HepG2 (cell line): ENCODE measurements at regions not wholly inside any gene's neighbourhood (a gene's known extent, or its start where the extent isn't known, plus 50 kb on each side); places are given as distances from the start of the nearest gene placed in this dataset.

ENCODE experiments used
- ATAC-seq: fragments of 200-7000 bp; cut with Tn5 transposase; 3 replicates; pipeline ENCODE4 v1.9.1; 2020; ENCODE audit warnings: mild to moderate bottlenecking, moderate library complexity
- BruUV-seq: library from RNA; stranded (reverse); fragments of 400-500 nt; replicated peaks from 2 replicates; lab custom pipeline; 2021; lab: Mats Ljungman, UMichigan
- CTCF ChIA-PET: fragments of 300-600 bp; formaldehyde crosslinking; extraction: SDS; loops from one replicate; lab custom pipeline; 2021; ENCODE audit warnings: low total read pairs, inconsistent platforms, low intra/inter-chr PET ratio; lab: Yijun Ruan, JAX
- POLR2A ChIA-PET: fragments of 350-600 bp; sonication (Branson Sonifier 250); formaldehyde crosslinking; loops from one replicate; lab custom pipeline; 2020; ENCODE audit warnings: antibody characterized with exemption, inconsistent platforms; lab: Yijun Ruan, JAX
- DNase-seq: peaks from one replicate; pipeline ENCODE4 v3.0.0-alpha.2; 2015; ENCODE audit warnings: low spot score
- FAIRE-seq: peaks from 3 replicates; lab custom pipeline; 2011; peaks lifted over from hg19 to GRCh38; lab: Jason Lieb, UNC
- H2AFZ ChIP-seq: one replicate; pipeline ENCODE4 v1.6.1; 2011; ENCODE audit warnings: low read length, inconsistent platforms
- H3K27ac ChIP-seq: fragments of 300-600 bp; 3 replicates; pipeline ENCODE4 v1.8.0; 2011; ENCODE audit warnings: mixed run types, mild to moderate bottlenecking, mixed read lengths, low read length, inconsistent platforms; ENCODE audit not compliant: insufficient read depth; ENCODE audit errors: extremely low read length
- H3K27me3 ChIP-seq, 2 experiments: fragments of 200-600 bp in 1 of 2; 2 replicates in 1 of 2; 3 replicates in 1 of 2; pipeline versions ENCODE4 v1.6.0 to v1.8.0; 2011; ENCODE audit warnings: low read length in 2 of 2, mild to moderate bottlenecking in 2 of 2, moderate library complexity in 2 of 2, inconsistent platforms in 1 of 2; ENCODE audit not compliant: insufficient read depth in 2 of 2, control insufficient read depth in 1 of 2
- H3K36me3 ChIP-seq, 2 experiments: fragments of 200-600 bp in 1 of 2; replicated peaks in 1 of 2; 2 replicates in 1 of 2; 3 replicates in 1 of 2; pipeline versions ENCODE4 v1.5.1 to v1.8.0; 2011; ENCODE audit warnings: low read length in 2 of 2, inconsistent platforms in 1 of 2; ENCODE audit not compliant: insufficient read depth in 2 of 2, control insufficient read depth in 1 of 2
- H3K4me1 ChIP-seq: 2 replicates; pipeline ENCODE4 v1.5.1; 2012; ENCODE audit warnings: low read length, inconsistent platforms; ENCODE audit not compliant: insufficient read depth
- H3K4me2 ChIP-seq: 2 replicates; pipeline ENCODE4 v1.6.0; 2011; ENCODE audit warnings: low read depth, low read length, inconsistent platforms
- H3K4me3 ChIP-seq, 3 experiments: fragments of 200-600 bp in 1 of 3; sonication (generic), shearing (Covaris generic) in 1 of 3; replicated peaks in 1 of 3; 2 replicates each; pipeline ENCODE4 v1.5.1; 2011 to 2016; ENCODE audit warnings: low read length in 3 of 3, inconsistent platforms in 2 of 3, low read depth in 2 of 3, mild to moderate bottlenecking in 2 of 3, control low read depth in 1 of 3, mixed read lengths in 1 of 3; ENCODE audit not compliant: insufficient read depth in 1 of 3
- H3K79me2 ChIP-seq: one replicate; pipeline ENCODE4 v1.6.1; 2011; ENCODE audit warnings: low read length, inconsistent platforms; ENCODE audit not compliant: insufficient read depth
- H3K9ac ChIP-seq: 2 replicates; pipeline ENCODE4 v1.6.0; 2011; ENCODE audit warnings: mild to moderate bottlenecking, low read depth, low read length, inconsistent platforms; ENCODE audit not compliant: insufficient read depth
- H3K9me3 ChIP-seq: 2 replicates; pipeline ENCODE4 v1.5.1; 2012; ENCODE audit warnings: mild to moderate bottlenecking, low read length
- H4K20me1 ChIP-seq: 2 replicates; pipeline ENCODE4 v1.6.0; 2011; ENCODE audit warnings: inconsistent platforms, mild to moderate bottlenecking, low read length, moderate library complexity; ENCODE audit not compliant: insufficient read depth
- AKAP8 ChIP-seq: sonication (generic); formaldehyde crosslinking; IDR thresholded peaks from 2 replicates; pipeline ENCODE4 v1.5.1; 2020; ENCODE audit warnings: mild to moderate bottlenecking, missing genetic modification reagents
- FOXO1 ChIP-seq: sonication (generic); formaldehyde crosslinking; IDR thresholded peaks from 2 replicates; pipeline ENCODE4 v1.4.0; 2020; ENCODE audit warnings: missing genetic modification reagents
- HDAC1 ChIP-seq: sonication (generic); formaldehyde crosslinking; IDR thresholded peaks from 2 replicates; pipeline ENCODE4 v1.5.1; 2020; ENCODE audit warnings: mild to moderate bottlenecking, missing genetic modification reagents
- MED13 ChIP-seq: sonication (generic); formaldehyde crosslinking; IDR thresholded peaks from 2 replicates; pipeline ENCODE4 v1.5.0; 2020; ENCODE audit warnings: missing genetic modification reagents
- PATZ1 ChIP-seq: sonication (generic); formaldehyde crosslinking; IDR thresholded peaks from 2 replicates; pipeline ENCODE4 v1.4.0; 2020; ENCODE audit warnings: missing genetic modification reagents
- SMAD3 ChIP-seq: sonication (generic); formaldehyde crosslinking; IDR thresholded peaks from 2 replicates; pipeline ENCODE4 v1.4.0; 2020; ENCODE audit warnings: missing genetic modification reagents
- SNAPC4 ChIP-seq: sonication (generic); formaldehyde crosslinking; IDR thresholded peaks from 2 replicates; pipeline ENCODE4 v1.4.0; 2020; ENCODE audit warnings: mild to moderate bottlenecking, missing genetic modification reagents
- ZNF121 ChIP-seq: sonication (generic); formaldehyde crosslinking; IDR thresholded peaks from 2 replicates; pipeline ENCODE4 v1.5.0; 2020; ENCODE audit warnings: mild to moderate bottlenecking, missing genetic modification reagents
- ZNF777 ChIP-seq: sonication (generic); formaldehyde crosslinking; IDR thresholded peaks from 2 replicates; pipeline ENCODE4 v1.4.0; 2020; ENCODE audit warnings: missing genetic modification reagents
- WGBS: methylation state at CpG from one replicate; pipeline ENCODE4 v1.1.6; 2017; ENCODE audit warnings: low lambda C conversion rate; 5-methylcytosine and 5-hydroxymethylcytosine counted together
- in situ Hi-C: cut with HindIII; loops from 2 replicates; pipeline ENCODE4 v1.10.0; 2017; ENCODE audit warnings: low pct_unique_long_range_greater_than_20kb; ENCODE audit not compliant: extremely low pct_ligation_motif_present
- intact Hi-C: fragments of 100-400 bp; cut with micrococcal nuclease; formaldehyde crosslinking; loops from one replicate; pipeline ENCODE4 v1.10.0; 2022; ENCODE audit not compliant: unreplicated experiment
- TF ChIP-seq, protein P1 (sequence below): sonication (generic); formaldehyde crosslinking; conservative IDR thresholded peaks from 2 replicates; pipeline ENCODE4 v1.8.0; 2022; ENCODE audit warnings: missing genetic modification reagents
- TF ChIP-seq, protein P2 (sequence below): sonication (generic); formaldehyde crosslinking; IDR thresholded peaks from 2 replicates; pipeline ENCODE4 v1.4.0; 2020; ENCODE audit warnings: mild to moderate bottlenecking, missing genetic modification reagents, borderline replicate concordance

DNA sequence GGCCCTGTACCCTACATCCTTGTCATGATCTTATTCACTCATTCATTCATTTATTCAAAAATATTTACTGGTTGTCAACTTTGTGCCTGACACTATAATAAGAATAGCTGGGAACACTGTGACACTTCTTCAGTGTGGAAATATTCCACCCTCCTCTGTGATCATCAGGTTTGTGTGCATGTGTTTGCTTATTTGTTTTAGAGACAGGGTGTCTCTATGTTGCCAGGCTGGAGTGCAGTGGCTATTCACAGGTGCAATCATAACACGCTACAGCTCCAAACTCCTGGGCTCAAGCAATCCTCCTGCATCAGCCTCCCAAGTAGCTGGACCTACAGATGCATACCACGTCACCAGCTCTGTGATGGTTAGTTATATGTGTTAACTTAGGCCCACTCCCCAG is 50.0 kb upstream of the PLCL2 start:
- Histone ChIP-seq H3K4me2 (no peak overlapping the region), H3K79me2 (no peaks in the 10 kb centered on the region), H3K27me3 (no peaks in the 10 kb centered on the region), H3K4me3 (no peak overlapping the region), H2AFZ (no peak overlapping the region), H4K20me1 (no peaks in the 10 kb centered on the region), H3K36me3 (no peaks in the 10 kb centered on the region), H3K9ac (no peak overlapping the region), H3K9me3 (no peaks in the 10 kb centered on the region), H3K27ac (no peak overlapping the region), H3K4me1 (no peaks in the 10 kb centered on the region)
- ChIA-PET POLR2A (no interaction called here), CTCF (no interaction called here)
- in situ Hi-C loops: no loop called here
- ATAC-seq: no peak
- BruUV-seq: no TSS peak
- intact Hi-C loops: no loop called here
- FAIRE-seq: no peak
- DNase-seq: no peak
- TF ChIP-seq SMAD3 (CRISPR knock-in tag) (no peak), FOXO1 (CRISPR knock-in tag) (no peak), AKAP8 (CRISPR knock-in tag) (no peak), ZNF121 (CRISPR knock-in tag) (no peak), PATZ1 (CRISPR knock-in tag) (no peak), MED13 (CRISPR knock-in tag) (no peak), HDAC1 (no peak), SNAPC4 (CRISPR knock-in tag) (no peak), ZNF777 (CRISPR knock-in tag) (no peak)
- TF ChIP-seq, protein P1, sequence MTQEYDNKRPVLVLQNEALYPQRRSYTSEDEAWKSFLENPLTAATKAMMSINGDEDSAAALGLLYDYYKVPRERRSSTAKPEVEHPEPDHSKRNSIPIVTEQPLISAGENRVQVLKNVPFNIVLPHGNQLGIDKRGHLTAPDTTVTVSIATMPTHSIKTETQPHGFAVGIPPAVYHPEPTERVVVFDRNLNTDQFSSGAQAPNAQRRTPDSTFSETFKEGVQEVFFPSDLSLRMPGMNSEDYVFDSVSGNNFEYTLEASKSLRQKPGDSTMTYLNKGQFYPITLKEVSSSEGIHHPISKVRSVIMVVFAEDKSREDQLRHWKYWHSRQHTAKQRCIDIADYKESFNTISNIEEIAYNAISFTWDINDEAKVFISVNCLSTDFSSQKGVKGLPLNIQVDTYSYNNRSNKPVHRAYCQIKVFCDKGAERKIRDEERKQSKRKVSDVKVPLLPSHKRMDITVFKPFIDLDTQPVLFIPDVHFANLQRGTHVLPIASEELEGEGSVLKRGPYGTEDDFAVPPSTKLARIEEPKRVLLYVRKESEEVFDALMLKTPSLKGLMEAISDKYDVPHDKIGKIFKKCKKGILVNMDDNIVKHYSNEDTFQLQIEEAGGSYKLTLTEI (CRISPR knock-in tag): no peak
- TF ChIP-seq, protein P2, sequence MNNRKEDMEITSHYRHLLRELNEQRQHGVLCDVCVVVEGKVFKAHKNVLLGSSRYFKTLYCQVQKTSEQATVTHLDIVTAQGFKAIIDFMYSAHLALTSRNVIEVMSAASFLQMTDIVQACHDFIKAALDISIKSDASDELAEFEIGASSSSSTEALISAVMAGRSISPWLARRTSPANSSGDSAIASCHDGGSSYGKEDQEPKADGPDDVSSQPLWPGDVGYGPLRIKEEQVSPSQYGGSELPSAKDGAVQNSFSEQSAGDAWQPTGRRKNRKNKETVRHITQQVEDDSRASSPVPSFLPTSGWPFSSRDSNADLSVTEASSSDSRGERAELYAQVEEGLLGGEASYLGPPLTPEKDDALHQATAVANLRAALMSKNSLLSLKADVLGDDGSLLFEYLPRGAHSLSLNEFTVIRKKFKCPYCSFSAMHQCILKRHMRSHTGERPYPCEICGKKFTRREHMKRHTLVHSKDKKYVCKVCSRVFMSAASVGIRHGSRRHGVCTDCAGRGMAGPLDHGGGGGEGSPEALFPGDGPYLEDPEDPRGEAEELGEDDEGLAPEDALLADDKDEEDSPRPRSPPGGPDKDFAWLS (CRISPR knock-in tag): no peak
- 0% methylated on average over 2 of the region's 2 CpGs for WGBS
